Activated CD4-positive, alpha-beta T cell treated with anti-CD3 and anti-CD28 coated beads, Interleukin-2, amount 10 ng/mL, durations not matched to agents 7 days and 5 days (primary cell): ENCODE measurements at regions not wholly inside any gene's neighbourhood (a gene's known extent, or its start where the extent isn't known, plus 50 kb on each side); places are given as distances from the start of the nearest gene placed in this dataset.

Experiments used
- CTCF ChIA-PET: fragments of 350-600 bp; sonication (Branson Sonifier 250); formaldehyde crosslinking; loops from one replicate; lab custom pipeline; 2021; ENCODE audit warnings: antibody characterized with exemption; lab: Charles Lee
- POLR2A ChIA-PET: fragments of 350-600 bp; sonication (Branson Sonifier 250); formaldehyde crosslinking; loops from one replicate; lab custom pipeline; 2021; ENCODE audit warnings: antibody characterized with exemption; lab: Charles Lee
- DNase-seq: peaks from one replicate; pipeline ENCODE4 v3.0.0-alpha.2; 2020
- H3K27ac Mint-ChIP-seq: one replicate; pipeline ENCODE4 v1.8.0; 2021; ENCODE audit warnings: mild to moderate bottlenecking, moderate library complexity, mixed read lengths
- H3K27me3 Mint-ChIP-seq: one replicate; pipeline ENCODE4 v1.8.0; 2021; ENCODE audit warnings: mixed read lengths
- H3K36me3 Mint-ChIP-seq: one replicate; pipeline ENCODE4 v1.8.0; 2021; ENCODE audit warnings: low read depth, mixed read lengths
- H3K4me1 Mint-ChIP-seq: one replicate; pipeline ENCODE4 v1.8.0; 2021; ENCODE audit warnings: mixed read lengths
- H3K4me3 Mint-ChIP-seq: one replicate; pipeline ENCODE4 v1.8.0; 2021; ENCODE audit warnings: mild to moderate bottlenecking, moderate library complexity, mixed read lengths
- H3K9me3 Mint-ChIP-seq: one replicate; pipeline ENCODE4 v1.8.0; 2021; ENCODE audit warnings: mixed read lengths

DNA sequence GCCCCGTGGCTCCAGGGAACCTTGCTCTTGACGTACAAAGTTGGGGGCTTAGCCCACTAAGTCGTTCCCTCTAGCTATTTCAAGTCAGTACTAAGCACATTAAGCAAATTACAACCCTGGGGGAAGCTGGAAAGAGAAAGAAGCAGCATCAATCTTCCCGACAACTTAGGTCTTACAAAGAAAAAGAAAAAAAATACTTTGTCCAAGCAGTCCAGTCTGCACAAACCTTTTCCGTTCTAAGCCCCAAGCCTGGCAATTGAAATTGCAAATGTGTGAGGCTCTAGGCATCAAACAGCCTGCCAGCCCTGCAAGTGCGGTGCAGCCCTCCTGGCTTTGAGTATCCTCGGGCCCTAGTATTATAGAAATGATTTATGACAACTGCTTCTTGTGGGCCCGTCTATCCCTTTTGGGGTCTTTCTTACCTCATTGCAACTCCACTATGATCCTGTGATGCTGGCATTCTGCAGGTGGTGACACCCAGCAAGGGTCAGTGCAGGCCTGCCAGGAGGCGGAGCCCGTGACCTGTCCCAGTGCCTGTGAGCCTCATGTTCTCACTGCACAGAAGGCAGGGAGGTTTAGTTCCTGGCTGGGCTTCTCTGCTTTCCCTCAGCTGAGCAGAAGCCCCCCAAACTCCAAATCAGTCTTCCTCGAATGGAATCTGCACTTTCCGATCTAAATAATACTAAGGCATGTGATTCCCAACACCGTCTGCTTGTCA, 232.3 kb upstream of the IRX2 start:
- Mint-ChIP-seq H3K9me3 (peaks cover 2% of the 10 kb centered on the region), H3K4me1 (no peaks in the 10 kb centered on the region), H3K4me3 (no peak overlapping the region), H3K27me3 (no peaks in the 10 kb centered on the region), H3K27ac (no peak overlapping the region), H3K36me3 (no peaks in the 10 kb centered on the region)
- DNase-seq, result no peak
- CTCF ChIA-PET, result no interaction called here
- POLR2A ChIA-PET, result no interaction called here

DNA sequence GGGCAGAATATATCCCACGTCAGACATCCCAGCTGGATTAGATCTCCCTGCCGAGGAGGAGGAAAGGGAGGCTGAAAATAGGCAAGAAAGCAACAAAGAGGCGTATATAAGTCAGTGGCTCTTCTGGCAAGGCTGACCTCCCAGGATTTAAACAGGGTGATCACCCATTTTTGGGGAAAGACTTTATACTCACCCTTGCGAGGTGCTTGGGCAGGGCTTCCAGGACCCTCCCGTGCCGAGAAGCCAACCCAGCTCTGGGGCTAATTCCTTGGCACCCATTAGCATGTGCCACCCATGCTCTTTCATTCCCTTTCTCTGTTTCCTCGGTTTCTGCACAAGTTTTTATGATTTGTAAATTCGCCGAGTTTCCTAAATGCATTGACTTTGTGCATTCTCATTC, 230.2 kb upstream of the IRX2 start:
- no peak overlapping the region for H3K27ac Mint-ChIP-seq
- no peaks in the 10 kb centered on the region for H3K4me1 Mint-ChIP-seq
- ChIA-PET POLR2A (no interaction called here), CTCF (no interaction called here)
- H3K36me3 Mint-ChIP-seq, result no peaks in the 10 kb centered on the region
- H3K9me3 Mint-ChIP-seq, result peaks cover 2% of the 10 kb centered on the region
- H3K4me3 Mint-ChIP-seq, result no peak overlapping the region
- no peak for DNase-seq
- H3K27me3 Mint-ChIP-seq, result no peaks in the 10 kb centered on the region

DNA sequence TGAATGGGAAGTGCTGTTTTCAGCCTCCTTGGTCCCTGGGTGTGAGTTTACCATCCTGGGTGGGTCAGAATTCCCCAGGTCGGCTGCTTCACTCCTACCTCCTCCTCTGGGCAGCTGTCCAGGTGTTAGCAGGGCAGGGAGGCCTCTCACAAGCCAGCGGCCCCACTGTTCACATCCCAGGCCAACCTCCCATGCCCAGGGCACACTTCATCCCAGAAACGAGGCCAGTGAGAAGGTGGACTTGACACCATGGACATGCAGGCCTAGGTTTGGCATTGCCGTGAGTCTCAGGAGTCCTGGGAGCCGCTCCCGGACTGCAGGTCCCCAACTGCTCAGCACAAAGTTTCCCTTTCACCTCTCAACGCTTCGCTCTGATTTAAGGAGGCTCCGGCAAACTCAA, 229.6 kb upstream of the IRX2 start:
- Mint-ChIP-seq H3K4me1 (no peaks in the 10 kb centered on the region), H3K27ac (no peak overlapping the region), H3K9me3 (peaks cover 6% of the 10 kb centered on the region), H3K4me3 (no peak overlapping the region), H3K27me3 (no peaks in the 10 kb centered on the region), H3K36me3 (no peaks in the 10 kb centered on the region)
- DNase-seq, result no peak
- CTCF ChIA-PET, result no interaction called here
- POLR2A ChIA-PET, result no interaction called here

DNA sequence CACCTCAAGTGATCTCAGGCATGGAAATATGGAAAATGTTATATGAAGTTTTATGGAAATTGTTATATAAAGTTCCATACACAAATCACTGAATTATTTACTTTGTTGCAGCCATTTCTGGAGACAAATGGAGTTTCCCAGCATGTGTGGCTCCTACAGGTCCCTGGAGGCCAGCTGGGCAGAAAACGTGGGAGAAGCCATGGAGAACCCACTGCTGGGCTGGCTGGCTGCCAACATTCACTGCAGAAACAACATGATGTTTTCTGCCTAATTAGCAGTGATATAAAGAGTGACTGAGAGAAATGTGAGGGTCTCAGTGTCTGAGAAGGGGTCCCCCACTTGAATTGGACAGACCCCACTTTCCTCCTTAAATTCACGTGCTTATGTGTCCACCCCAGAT, 208.8 kb upstream of the IRX2 start:
- CTCF ChIA-PET, result no interaction called here
- no peak for DNase-seq
- Mint-ChIP-seq H3K36me3 (no peaks in the 10 kb centered on the region), H3K27me3 (no peaks in the 10 kb centered on the region), H3K4me1 (no peaks in the 10 kb centered on the region), H3K4me3 (no peak overlapping the region), H3K27ac (no peak overlapping the region), H3K9me3 (peaks cover 15% of the 10 kb centered on the region)
- POLR2A ChIA-PET, result no interaction called here

DNA sequence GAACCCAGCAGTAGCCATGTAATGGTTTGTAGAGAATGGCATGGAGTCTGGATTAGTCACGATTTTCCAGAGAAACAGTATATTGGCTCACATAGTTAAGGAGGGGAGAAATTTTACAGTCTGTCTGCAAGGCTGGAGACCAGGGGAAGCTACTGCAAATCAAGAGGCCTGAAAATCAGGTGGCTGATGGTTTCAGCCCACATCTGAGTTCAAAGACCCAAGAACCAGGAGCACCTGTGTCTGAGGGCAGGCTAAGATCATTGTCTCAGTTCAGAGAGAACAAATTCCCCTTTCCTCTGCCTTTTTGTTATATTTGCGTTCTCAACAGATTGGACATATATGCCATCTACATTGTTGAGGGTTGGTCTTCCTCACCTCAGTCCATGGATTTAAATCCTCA, 207.5 kb upstream of the IRX2 start:
- Mint-ChIP-seq H3K4me1 (no peaks in the 10 kb centered on the region), H3K36me3 (no peaks in the 10 kb centered on the region)
- no peak for DNase-seq

DNA sequence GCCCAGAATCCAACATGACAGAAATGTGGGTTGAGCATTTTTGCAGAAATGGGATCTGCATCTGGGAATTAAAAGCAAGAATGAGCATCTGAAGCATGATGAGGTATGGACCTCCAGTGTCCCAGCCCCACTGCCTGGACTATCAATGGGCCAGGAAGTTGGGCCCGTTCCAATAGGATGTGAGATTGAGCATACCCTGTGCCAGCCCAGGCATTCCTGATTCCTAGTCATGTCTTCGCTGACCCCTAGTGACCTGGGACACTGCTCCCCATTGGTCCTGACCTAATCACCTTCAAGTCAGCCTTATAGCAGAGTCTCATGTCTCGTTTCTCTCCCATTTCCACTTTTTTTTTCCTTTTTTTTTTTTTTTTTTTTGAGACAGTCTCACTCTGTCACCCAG, 197.4 kb upstream of the IRX2 start:
- ChIA-PET POLR2A (no interaction called here), CTCF (no interaction called here)
- Mint-ChIP-seq H3K4me3 (no peak overlapping the region), H3K4me1 (no peaks in the 10 kb centered on the region), H3K36me3 (no peaks in the 10 kb centered on the region), H3K27me3 (no peaks in the 10 kb centered on the region), H3K9me3 (peaks cover 10% of the 10 kb centered on the region), H3K27ac (no peak overlapping the region)
- DNase-seq, result no peak

More for the DNA sequence above, 207.5 kb upstream of the IRX2 start:
- CTCF ChIA-PET, result no interaction called here
- H3K27me3 Mint-ChIP-seq, result no peaks in the 10 kb centered on the region
- no peak overlapping the region for H3K27ac Mint-ChIP-seq
- H3K4me3 Mint-ChIP-seq, result no peak overlapping the region
- H3K9me3 Mint-ChIP-seq, result peaks cover 15% of the 10 kb centered on the region
- POLR2A ChIA-PET, result no interaction called here

DNA sequence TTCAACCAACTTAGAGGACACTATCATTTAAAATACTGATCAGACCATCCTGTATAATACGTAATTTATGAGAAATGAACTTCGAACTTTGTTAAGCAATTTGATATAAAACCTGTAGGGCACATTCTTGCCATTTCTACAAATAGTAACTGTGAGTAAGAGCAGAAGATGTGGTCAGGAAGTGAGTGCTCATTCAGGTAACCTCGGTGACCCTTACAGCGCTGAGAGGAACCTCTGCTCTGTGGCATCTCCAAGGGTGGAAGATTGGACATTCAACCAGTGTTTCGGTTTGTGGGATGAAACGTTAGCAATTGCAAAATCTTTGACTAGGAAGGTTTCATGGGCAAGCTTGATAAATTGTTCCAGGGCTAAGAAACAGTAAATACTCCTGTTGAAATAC, 194.8 kb upstream of the IRX2 start:
- H3K36me3 Mint-ChIP-seq, result no peaks in the 10 kb centered on the region
- CTCF ChIA-PET, result no interaction called here
- no peak overlapping the region for H3K27ac Mint-ChIP-seq
- H3K4me1 Mint-ChIP-seq, result no peaks in the 10 kb centered on the region
- no peaks in the 10 kb centered on the region for H3K27me3 Mint-ChIP-seq
- H3K4me3 Mint-ChIP-seq, result no peak overlapping the region
- POLR2A ChIA-PET, result no interaction called here
- DNase-seq, result no peak
- peaks cover 11% of the 10 kb centered on the region for H3K9me3 Mint-ChIP-seq

DNA sequence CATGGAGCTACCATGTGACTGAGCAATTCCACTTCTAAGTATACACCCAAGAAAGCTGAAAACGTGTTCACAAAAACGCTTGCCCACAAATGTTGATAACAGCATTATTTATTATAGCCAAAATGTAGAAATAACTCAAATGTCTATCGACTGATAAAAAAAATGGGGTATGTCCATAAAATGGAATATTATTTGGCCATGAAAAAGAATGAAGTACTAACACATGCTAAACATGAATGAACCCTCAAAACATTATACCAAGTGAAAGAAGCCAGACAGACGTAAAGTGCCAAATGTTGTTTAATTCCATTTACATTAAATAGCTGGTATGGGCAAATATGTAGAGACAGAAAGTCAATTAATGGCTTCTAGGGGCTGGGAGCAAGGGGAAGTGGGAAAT, 184.9 kb upstream of the IRX2 start:
- H3K36me3 Mint-ChIP-seq, result no peaks in the 10 kb centered on the region
- H3K27ac Mint-ChIP-seq, result no peak overlapping the region
- no peak overlapping the region for H3K4me3 Mint-ChIP-seq
- DNase-seq, result no peak
- CTCF ChIA-PET, result no interaction called here
- POLR2A ChIA-PET, result no interaction called here
- no peaks in the 10 kb centered on the region for H3K4me1 Mint-ChIP-seq
- H3K9me3 Mint-ChIP-seq, result peaks cover 9% of the 10 kb centered on the region
- no peaks in the 10 kb centered on the region for H3K27me3 Mint-ChIP-seq

DNA sequence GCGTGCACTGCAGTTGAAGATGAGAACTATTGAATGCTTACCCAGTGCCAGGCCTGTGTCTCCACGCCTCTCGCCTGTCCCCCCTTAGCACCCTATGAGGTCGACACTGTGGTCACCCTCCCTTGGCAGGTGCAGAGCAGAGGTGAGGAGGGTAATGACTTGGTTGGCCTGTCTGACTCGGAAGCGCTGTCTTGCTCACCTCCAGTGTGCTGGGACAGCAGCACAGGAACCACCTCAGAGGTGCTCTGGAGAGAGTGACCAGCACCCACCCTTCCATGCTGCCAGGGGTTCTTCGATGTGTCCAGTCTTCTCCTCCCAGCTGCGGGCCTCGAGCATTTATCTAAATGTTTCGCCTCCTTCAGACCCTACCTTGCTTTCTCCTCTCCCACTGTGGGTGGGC, 178.3 kb upstream of the IRX2 start:
- Mint-ChIP-seq H3K27me3 (no peaks in the 10 kb centered on the region), H3K4me3 (no peak overlapping the region), H3K4me1 (no peaks in the 10 kb centered on the region), H3K27ac (no peak overlapping the region), H3K36me3 (no peaks in the 10 kb centered on the region), H3K9me3 (peaks cover 2% of the 10 kb centered on the region)
- DNase-seq, result no peak
- POLR2A ChIA-PET, result no interaction called here
- CTCF ChIA-PET, result no interaction called here

DNA sequence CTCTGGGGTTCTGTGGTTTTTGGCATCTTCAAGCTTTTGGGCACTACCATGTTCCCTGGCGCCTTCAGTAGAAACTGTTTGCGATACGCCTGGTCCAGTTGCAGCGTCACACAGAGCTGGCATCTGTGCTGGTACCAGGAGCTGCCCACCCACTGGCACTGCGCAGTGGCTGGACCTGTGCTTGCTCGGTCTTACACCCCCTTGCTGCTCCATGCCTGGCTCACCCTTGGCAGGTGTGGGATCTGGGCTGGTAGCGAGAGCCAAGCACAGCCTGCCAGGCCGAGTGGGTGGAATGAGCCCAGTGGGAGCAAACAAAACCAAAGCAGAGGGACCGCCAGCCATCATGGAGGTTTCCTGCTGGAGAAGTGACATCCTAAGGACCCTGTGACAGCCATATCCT, 170.2 kb upstream of the IRX2 start:
- Mint-ChIP-seq H3K4me1 (no peaks in the 10 kb centered on the region), H3K4me3 (no peak overlapping the region), H3K9me3 (peaks cover 15% of the 10 kb centered on the region), H3K27ac (no peak overlapping the region), H3K27me3 (no peaks in the 10 kb centered on the region), H3K36me3 (no peaks in the 10 kb centered on the region)
- CTCF ChIA-PET, result no interaction called here
- no peak for DNase-seq
- POLR2A ChIA-PET, result no interaction called here

DNA sequence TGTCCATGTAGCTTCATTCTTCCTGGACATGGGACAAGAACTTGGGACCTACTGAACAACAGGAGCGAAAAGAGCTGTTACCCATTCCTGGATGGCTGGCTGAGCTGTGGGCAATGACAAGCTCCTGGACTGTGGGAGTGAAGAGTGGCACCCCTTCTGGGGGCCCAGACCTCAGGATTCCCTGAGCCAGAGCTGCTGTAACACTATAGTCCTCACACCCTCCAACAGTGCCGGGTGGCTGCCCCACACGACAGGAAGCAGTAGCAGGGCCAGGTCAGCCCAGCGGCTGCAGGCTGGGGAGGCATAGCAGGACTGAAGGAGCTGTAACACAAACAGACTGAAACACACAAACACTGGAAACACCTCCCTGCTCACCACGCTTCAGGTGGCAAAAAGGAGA, 169.7 kb upstream of the IRX2 start:
- Mint-ChIP-seq H3K4me3 (no peak overlapping the region), H3K27ac (no peak overlapping the region), H3K9me3 (peaks cover 16% of the 10 kb centered on the region), H3K4me1 (no peaks in the 10 kb centered on the region), H3K36me3 (no peaks in the 10 kb centered on the region), H3K27me3 (no peaks in the 10 kb centered on the region)
- ChIA-PET POLR2A (no interaction called here), CTCF (no interaction called here)
- no peak for DNase-seq

DNA sequence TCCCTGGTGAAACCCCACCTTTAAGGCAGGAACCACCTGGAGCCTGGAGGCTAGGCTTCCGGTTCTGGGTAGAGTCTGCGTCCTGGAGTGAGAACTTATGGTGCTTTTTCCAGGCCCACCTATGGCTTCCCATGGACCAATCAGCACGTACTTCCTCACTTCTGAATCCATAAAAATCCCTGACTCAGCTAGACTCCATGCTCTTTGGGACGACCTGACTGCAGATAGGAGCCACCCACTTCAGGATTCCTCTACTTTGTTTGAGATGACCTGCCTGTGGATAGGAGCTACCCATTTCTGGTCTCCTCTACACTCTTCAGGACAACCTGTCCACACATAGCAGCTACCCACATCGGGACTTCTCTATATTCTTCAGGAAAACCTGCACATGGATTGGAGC, 168.8 kb upstream of the IRX2 start:
- CTCF ChIA-PET, result no interaction called here
- H3K9me3 Mint-ChIP-seq, result peaks cover 16% of the 10 kb centered on the region

DNA sequence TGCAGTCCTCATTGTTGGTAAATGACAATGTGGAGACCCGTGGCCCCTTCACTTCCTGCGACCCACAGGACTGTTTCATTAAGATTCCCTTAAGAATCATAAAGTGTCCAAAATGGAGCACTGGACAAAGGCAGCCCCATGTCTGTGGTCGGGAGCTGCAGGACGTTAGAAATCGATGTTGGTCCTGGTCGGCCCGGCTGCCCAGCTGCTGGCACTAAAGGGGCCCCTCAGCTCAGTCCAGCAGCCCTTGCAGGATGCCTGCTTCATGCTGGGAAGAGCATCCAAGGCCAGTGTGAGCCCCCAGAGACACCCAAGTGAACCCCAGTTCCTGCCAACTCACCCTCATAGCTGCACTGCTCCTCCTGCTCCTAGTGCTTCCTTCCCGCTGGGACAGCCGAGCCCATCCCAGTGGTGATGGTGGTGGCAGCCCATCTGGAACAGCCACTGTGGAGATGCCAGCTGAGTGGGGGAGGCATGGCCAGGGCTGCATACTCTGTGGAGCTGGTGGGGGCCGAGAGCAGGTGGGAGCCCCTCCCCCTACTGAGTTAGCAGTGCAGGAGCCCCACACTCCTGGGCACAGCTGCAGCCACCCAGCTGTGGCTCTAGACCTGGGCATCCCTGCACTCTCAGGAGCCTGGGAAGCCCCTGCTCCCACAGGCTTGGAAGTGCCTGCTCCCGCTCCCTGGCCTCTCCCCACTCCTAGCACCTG, 168.0 kb upstream of the IRX2 start:
- ChIA-PET POLR2A (no interaction called here), CTCF (no interaction called here)
- Mint-ChIP-seq H3K27ac (no peak overlapping the region), H3K9me3 (peaks cover 19% of the 10 kb centered on the region), H3K36me3 (no peaks in the 10 kb centered on the region), H3K4me3 (no peak overlapping the region), H3K27me3 (no peaks in the 10 kb centered on the region), H3K4me1 (no peaks in the 10 kb centered on the region)
- DNase-seq, result no peak

More for the DNA sequence above, 168.8 kb upstream of the IRX2 start:
- Mint-ChIP-seq H3K36me3 (no peaks in the 10 kb centered on the region), H3K27ac (no peak overlapping the region), H3K4me3 (no peak overlapping the region), H3K4me1 (no peaks in the 10 kb centered on the region), H3K27me3 (no peaks in the 10 kb centered on the region)
- POLR2A ChIA-PET, result no interaction called here
- no peak for DNase-seq

DNA sequence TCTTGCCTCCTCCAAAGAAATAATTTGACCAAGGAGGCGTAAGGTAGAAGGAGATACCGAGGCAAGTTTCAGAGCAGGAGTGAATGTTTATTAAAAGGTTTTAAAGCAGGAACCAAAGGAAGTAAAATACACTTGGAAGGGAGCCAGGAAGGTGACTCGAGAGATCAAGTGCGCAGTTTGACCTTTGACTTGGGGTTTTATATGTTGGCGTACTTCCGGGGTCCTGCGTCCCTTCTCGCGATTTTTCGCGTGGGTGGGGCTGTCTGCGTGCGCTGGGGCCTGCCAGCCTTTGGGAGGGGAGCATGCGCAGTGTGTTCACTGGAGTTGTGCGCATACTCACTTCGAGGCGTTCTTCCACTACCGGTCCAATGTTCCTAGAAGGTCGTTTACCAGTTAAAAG, 166.0 kb upstream of the IRX2 start:
- ChIA-PET CTCF (no interaction called here), POLR2A (no interaction called here)
- Mint-ChIP-seq H3K36me3 (no peaks in the 10 kb centered on the region), H3K27me3 (no peaks in the 10 kb centered on the region), H3K4me1 (no peaks in the 10 kb centered on the region), H3K9me3 (peaks cover 22% of the 10 kb centered on the region), H3K27ac (no peak overlapping the region), H3K4me3 (no peak overlapping the region)
- no peak for DNase-seq
